CD4-positive, CD25-positive, alpha-beta regulatory T cell (primary cell): ENCODE measurements at regions not wholly inside any gene's neighbourhood (a gene's known extent, or its start where the extent isn't known, plus 50 kb on each side); places are given as distances from the start of the nearest gene placed in this dataset.
"Not testable (repeated sequence)": the region's sequence is repeated elsewhere in the genome, so short reads cannot be mapped to it uniquely, and the experiment has no call there.

Source experiments
- ATAC-seq, 2 donors: fragments of 150-1000 bp; cut with Tn5 transposase; one replicate each; pipeline ENCODE4 v1.10.0; 2021; ENCODE audit warnings: low read depth in 2 of 2, moderate number of reproducible peaks in 2 of 2, moderate library complexity in 1 of 2
- DNase-seq, 3 donors: peaks; one replicate each; pipeline versions ENCODE4 v3.0.0 to v3.0.0-alpha.2; 2012 to 2022; ENCODE audit warnings: mixed read lengths in 1 of 3
- H3K27ac ChIP-seq: one replicate; pipeline ENCODE4 v1.7.0; 2013; ENCODE audit warnings: mild to moderate bottlenecking, low read length; ENCODE audit not compliant: insufficient read depth, poor library complexity, severe bottlenecking
- H3K27me3 ChIP-seq: one replicate; pipeline ENCODE4 v1.7.0; 2013; ENCODE audit warnings: low read length; ENCODE audit not compliant: control insufficient read depth, insufficient read depth
- H3K36me3 ChIP-seq: one replicate; pipeline ENCODE4 v1.7.0; 2013; ENCODE audit warnings: mild to moderate bottlenecking, low read length, moderate library complexity; ENCODE audit not compliant: control insufficient read depth, insufficient read depth
- H3K4me1 ChIP-seq: 2 replicates; pipeline ENCODE4 v1.7.0; 2013; ENCODE audit warnings: mild to moderate bottlenecking, low read length; ENCODE audit not compliant: insufficient read depth, control insufficient read depth, poor library complexity, severe bottlenecking
- H3K4me3 ChIP-seq: one replicate; pipeline ENCODE4 v1.7.0; 2013; ENCODE audit warnings: low read depth, mild to moderate bottlenecking, low read length, moderate library complexity
- H3K9me3 ChIP-seq, 2 experiments: 1 replicate in 1 of 2; 2 replicates in 1 of 2; pipeline ENCODE4 v1.7.0; 2013; ENCODE audit warnings: low read length in 2 of 2, mild to moderate bottlenecking in 1 of 2, moderate library complexity in 1 of 2; ENCODE audit not compliant: control insufficient read depth in 2 of 2
- H3K27ac Mint-ChIP-seq, 3 donors: one replicate each; pipeline ENCODE4 v1.8.0; 2020 to 2022; ENCODE audit warnings: mild to moderate bottlenecking in 3 of 3, mixed read lengths in 3 of 3, moderate library complexity in 2 of 3
- H3K27me3 Mint-ChIP-seq: one replicate; pipeline ENCODE4 v1.8.0; 2022; ENCODE audit warnings: mild to moderate bottlenecking, mixed read lengths
- H3K36me3 Mint-ChIP-seq: one replicate; pipeline ENCODE4 v1.8.0; 2020; ENCODE audit warnings: mixed read lengths
- H3K4me1 Mint-ChIP-seq, 4 donors: one replicate each; pipeline ENCODE4 v1.8.0; 2020 to 2022; ENCODE audit warnings: mixed read lengths in 4 of 4, mild to moderate bottlenecking in 1 of 4
- H3K4me3 Mint-ChIP-seq, 4 donors: one replicate each; pipeline ENCODE4 v1.8.0; 2020 to 2022; ENCODE audit warnings: mild to moderate bottlenecking in 4 of 4, mixed read lengths in 4 of 4, moderate library complexity in 3 of 4
- H3K9me3 Mint-ChIP-seq, 7 donors: one replicate each; pipeline ENCODE4 v1.8.0; 2020 to 2022; ENCODE audit warnings: mixed read lengths in 7 of 7, mild to moderate bottlenecking in 3 of 7, moderate library complexity in 2 of 7

DNA sequence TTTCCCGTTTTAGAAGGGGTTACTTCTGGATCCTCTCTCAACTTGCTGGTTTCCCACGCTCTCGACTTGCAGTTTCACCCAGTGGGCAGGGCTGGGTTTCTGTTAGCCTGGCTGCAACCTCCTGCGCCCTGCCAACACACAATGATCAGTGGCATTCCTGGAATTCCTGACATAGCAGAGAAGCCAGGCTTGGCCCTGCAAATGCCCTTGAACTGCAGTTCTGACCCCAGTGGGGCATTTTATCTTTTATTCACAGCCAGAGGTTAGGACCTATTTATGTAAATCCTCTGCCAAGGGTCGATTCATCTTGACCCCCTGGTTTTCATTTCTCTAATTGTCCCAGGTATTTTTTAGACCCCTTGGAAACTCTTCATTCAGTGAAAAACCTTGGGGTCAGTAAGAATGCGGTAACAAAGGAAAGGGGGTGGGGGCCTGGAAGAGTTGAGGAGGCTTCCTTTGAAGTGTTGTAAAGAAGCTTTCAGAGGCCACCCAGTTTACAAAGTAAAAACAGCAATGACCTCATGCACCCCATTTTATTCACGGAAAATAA, 217.6 kb downstream of the ZNF674 start:
- Mint-ChIP-seq H3K4me3 (no peak overlapping the region), H3K27ac (no peak overlapping the region), H3K27me3 (no peaks in the 10 kb centered on the region), H3K9me3 (no peaks in the 10 kb centered on the region), H3K36me3 (no peaks in the 10 kb centered on the region), H3K4me1 (peaks cover 0 to 6% (median 3%) of the 10 kb centered on the region in 4 donors)
- ATAC-seq (no peak), DNase-seq (no peak)
- Histone ChIP-seq H3K27ac (no peak overlapping the region), H3K9me3 (no peaks in the 10 kb centered on the region), H3K27me3 (no peaks in the 10 kb centered on the region), H3K4me3 (no peak overlapping the region), H3K36me3 (no peaks in the 10 kb centered on the region), H3K4me1 (no peaks in the 10 kb centered on the region)

- no peak overlapping the region for H3K27ac Mint-ChIP-seq
- Histone ChIP-seq H3K27me3 (no peaks in the 10 kb centered on the region), H3K4me1 (no peaks in the 10 kb centered on the region), H3K27ac (no peak overlapping the region), H3K9me3 (no peaks in the 10 kb centered on the region), H3K36me3 (no peaks in the 10 kb centered on the region), H3K4me3 (no peak overlapping the region)
- DNase-seq = no peak
- H3K4me3 Mint-ChIP-seq = no peak overlapping the region
- H3K27me3 Mint-ChIP-seq = no peaks in the 10 kb centered on the region
- no peak for ATAC-seq
- no peaks in the 10 kb centered on the region for H3K36me3 Mint-ChIP-seq
- H3K9me3 Mint-ChIP-seq = no peaks in the 10 kb centered on the region
- peaks cover 0 to 7% (median 3%) of the 10 kb centered on the region in 4 donors for H3K4me1 Mint-ChIP-seq
These were observed 219.1 kb downstream of the ZNF674 start for GRCh38 chrX:46326161-46326560.

DNA sequence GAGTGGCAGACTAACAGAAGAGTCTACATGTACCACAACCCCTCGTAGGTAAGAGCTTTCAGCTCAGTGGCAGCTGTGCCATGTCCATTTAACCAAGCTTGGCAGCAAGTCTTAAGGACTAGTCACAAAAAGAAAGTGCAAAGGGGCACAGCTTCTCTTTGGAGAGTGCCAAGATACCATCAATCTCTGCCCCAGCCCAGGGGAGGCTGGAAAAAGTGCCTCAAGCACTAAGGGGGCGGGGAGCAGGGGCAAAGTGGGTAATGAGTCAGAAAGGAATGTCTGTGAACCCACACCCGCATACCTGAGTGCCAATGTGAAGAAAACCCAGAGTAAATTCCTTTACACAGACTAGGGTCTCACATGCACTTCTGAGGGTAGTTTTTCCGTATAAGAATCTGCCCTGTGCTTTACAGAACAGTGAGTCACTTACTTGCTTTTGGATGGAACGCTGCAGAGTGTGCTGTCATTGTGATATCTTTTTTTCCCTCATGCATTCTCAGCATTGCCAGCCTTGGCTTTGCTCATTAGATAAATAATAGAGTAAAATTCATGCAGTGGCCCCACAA, 219.8 kb downstream of the ZNF674 start:
- no peak overlapping the region for H3K27ac ChIP-seq
- H3K4me1 Mint-ChIP-seq = peaks cover 5 to 15% (median 6%) of the 10 kb centered on the region in 4 donors
- ATAC-seq = no peak
- no peaks in the 10 kb centered on the region for H3K9me3 Mint-ChIP-seq
- no peaks in the 10 kb centered on the region for H3K36me3 Mint-ChIP-seq
- H3K27me3 Mint-ChIP-seq = no peaks in the 10 kb centered on the region
- no peaks in the 10 kb centered on the region for H3K27me3 ChIP-seq
- H3K4me1 ChIP-seq = no peaks in the 10 kb centered on the region
- H3K4me3 Mint-ChIP-seq = no peak overlapping the region
- DNase-seq = no peak
- H3K9me3 ChIP-seq = no peaks in the 10 kb centered on the region
- peak overlapping the region in 1 of 3 donors; percentile 15 for H3K27ac Mint-ChIP-seq
- no peaks in the 10 kb centered on the region for H3K36me3 ChIP-seq
- H3K4me3 ChIP-seq = no peak overlapping the region

DNA sequence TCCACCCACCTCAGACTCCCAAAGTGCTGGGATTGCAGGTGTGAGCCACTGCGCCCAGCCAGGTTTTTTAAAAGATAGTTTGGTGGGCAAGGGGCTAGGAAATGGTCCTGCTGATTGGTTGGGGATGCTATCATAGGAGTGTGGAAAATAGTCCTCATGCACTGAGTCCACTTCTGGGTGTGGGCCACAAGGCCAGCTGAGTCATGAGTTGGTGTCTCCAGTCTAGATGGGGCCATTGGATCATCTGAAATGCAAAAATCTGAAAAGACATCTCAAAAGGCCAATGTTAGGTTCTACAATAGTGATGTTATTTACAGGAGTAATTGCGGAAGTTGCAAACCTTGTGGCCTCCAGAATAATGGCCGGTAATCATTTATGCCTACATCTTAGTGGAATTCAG, 221.1 kb downstream of the ZNF674 start:
- Histone ChIP-seq H3K27ac (no peak overlapping the region), H3K9me3 (no peaks in the 10 kb centered on the region), H3K36me3 (no peaks in the 10 kb centered on the region), H3K4me3 (no peak overlapping the region), H3K4me1 (peaks cover 9% of the 10 kb centered on the region), H3K27me3 (no peaks in the 10 kb centered on the region)
- no peaks in the 10 kb centered on the region for H3K9me3 Mint-ChIP-seq
- no peaks in the 10 kb centered on the region for H3K36me3 Mint-ChIP-seq
- no peak for DNase-seq
- H3K4me3 Mint-ChIP-seq = no peak overlapping the region
- no peak overlapping the region for H3K27ac Mint-ChIP-seq
- ATAC-seq = no peak
- H3K4me1 Mint-ChIP-seq = peaks cover 6 to 23% (median 13%) of the 10 kb centered on the region in 4 donors
- no peaks in the 10 kb centered on the region for H3K27me3 Mint-ChIP-seq

- H3K4me3 ChIP-seq, H3K27ac Mint-ChIP-seq: not testable (repeated sequence)
These were observed 222.3 kb downstream of the ZNF674 start for GRCh38 chrX:46322929-46323328.

GRCh38 chrX:46321676-46322075, 223.5 kb downstream of the ZNF674 start:
- Histone ChIP-seq H3K9me3 (no peaks in the 10 kb centered on the region), H3K27me3 (no peaks in the 10 kb centered on the region), H3K36me3 (no peaks in the 10 kb centered on the region), H3K4me1 (peaks cover 9% of the 10 kb centered on the region), H3K4me3 (no peak overlapping the region), H3K27ac (no peak overlapping the region)
- DNase-seq (no peak), ATAC-seq (no peak)
- H3K27ac Mint-ChIP-seq = no peak overlapping the region
- no peak overlapping the region for H3K4me3 Mint-ChIP-seq
- H3K36me3 Mint-ChIP-seq = no peaks in the 10 kb centered on the region
- H3K4me1 Mint-ChIP-seq = peaks cover 6 to 23% (median 13%) of the 10 kb centered on the region in 4 donors
- no peaks in the 10 kb centered on the region for H3K27me3 Mint-ChIP-seq
- H3K9me3 Mint-ChIP-seq = peaks cover 0 to 7% (median 0%) of the 10 kb centered on the region in 7 donors

More at GRCh38 chrX:46322929-46323328, 222.3 kb downstream of the ZNF674 start:
- H3K9me3 ChIP-seq, H3K27me3 Mint-ChIP-seq, H3K4me3 Mint-ChIP-seq, H3K4me1 ChIP-seq, H3K36me3 ChIP-seq, H3K36me3 Mint-ChIP-seq, H3K9me3 Mint-ChIP-seq, H3K27me3 ChIP-seq, ATAC-seq, DNase-seq, H3K27ac ChIP-seq: not testable (repeated sequence)
- peaks cover 6 to 23% (median 13%) of the 10 kb centered on the region in 4 donors for H3K4me1 Mint-ChIP-seq

DNA sequence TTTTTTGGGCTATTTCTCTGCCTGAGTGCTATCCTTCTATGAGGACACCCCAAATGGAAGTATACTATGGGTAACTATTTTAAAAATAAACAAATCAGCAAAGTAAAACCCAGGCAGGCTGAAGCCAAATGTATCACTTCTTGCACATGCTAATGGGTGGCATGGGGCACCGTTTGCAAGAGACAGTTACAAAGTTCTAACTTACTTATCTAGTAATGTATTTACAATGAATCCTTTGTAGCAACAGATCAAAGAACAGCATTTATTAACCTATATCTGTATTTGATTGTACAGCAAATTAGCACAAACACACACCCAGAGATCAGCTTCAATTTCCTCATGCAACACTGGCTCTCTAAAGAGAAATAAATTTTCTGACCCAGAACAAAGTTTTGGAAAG, 225.5 kb downstream of the ZNF674 start:
- Mint-ChIP-seq H3K27ac (peak overlapping the region in 1 of 3 donors; percentile 65), H3K4me1 (peaks cover 6 to 20% (median 12%) of the 10 kb centered on the region in 4 donors), H3K36me3 (no peaks in the 10 kb centered on the region), H3K27me3 (no peaks in the 10 kb centered on the region), H3K4me3 (peak overlapping the region in 3 of 4 donors; percentile 24 to 66 (median 39)), H3K9me3 (peaks cover 0 to 7% (median 0%) of the 10 kb centered on the region in 7 donors)
- DNase-seq (no peak), ATAC-seq (no peak)
- H3K27ac ChIP-seq = no peak overlapping the region
- no peaks in the 10 kb centered on the region for H3K36me3 ChIP-seq
- H3K9me3 ChIP-seq = no peaks in the 10 kb centered on the region
- no peak overlapping the region for H3K4me3 ChIP-seq
- H3K4me1 ChIP-seq = peaks cover 9% of the 10 kb centered on the region
- H3K27me3 ChIP-seq = no peaks in the 10 kb centered on the region

- H3K4me1 Mint-ChIP-seq = peaks cover 6 to 18% (median 11%) of the 10 kb centered on the region in 4 donors
These were observed 226.7 kb downstream of the ZNF674 start for GRCh38 chrX:46318551-46318950.

More at GRCh38 chrX:46318551-46318950, 226.7 kb downstream of the ZNF674 start:
- H3K36me3 Mint-ChIP-seq = no peaks in the 10 kb centered on the region
- Histone ChIP-seq H3K27ac (no peak overlapping the region), H3K4me1 (peaks cover 9% of the 10 kb centered on the region), H3K36me3 (no peaks in the 10 kb centered on the region), H3K9me3 (no peaks in the 10 kb centered on the region), H3K4me3 (no peak overlapping the region), H3K27me3 (no peaks in the 10 kb centered on the region)
- no peak for DNase-seq
- no peak overlapping the region for H3K27ac Mint-ChIP-seq
- no peak overlapping the region for H3K4me3 Mint-ChIP-seq
- ATAC-seq = no peak
- H3K9me3 Mint-ChIP-seq = peaks cover 0 to 7% (median 0%) of the 10 kb centered on the region in 7 donors
- H3K27me3 Mint-ChIP-seq = no peaks in the 10 kb centered on the region
